H9 (cell line): ENCODE measurements at regions not wholly inside any gene's neighbourhood (a gene's known extent, or its start where the extent isn't known, plus 50 kb on each side); places are given as distances from the start of the nearest gene placed in this dataset.

ENCODE experiments used
- DNase-seq: peaks from one replicate; pipeline ENCODE4 v3.0.0-alpha.2; 2017
- H2AFZ ChIP-seq: one replicate; pipeline ENCODE4 v1.6.1; 2013; ENCODE audit warnings: mild to moderate bottlenecking, low read length, control low read depth, moderate library complexity
- H2AK5ac ChIP-seq: 2 replicates; pipeline ENCODE4 v1.6.1; 2013; ENCODE audit warnings: low read length, control low read depth, mixed read lengths; ENCODE audit not compliant: insufficient read length
- H2BK120ac ChIP-seq: one replicate; pipeline ENCODE4 v1.6.1; 2013; ENCODE audit warnings: low read depth, mild to moderate bottlenecking, low read length, control low read depth, inconsistent platforms; ENCODE audit not compliant: poor library complexity, severe bottlenecking
- H2BK12ac ChIP-seq: 2 replicates; pipeline ENCODE4 v1.6.1; 2013; ENCODE audit warnings: low read length, control low read depth, mixed read lengths, low read depth; ENCODE audit not compliant: insufficient read length
- H2BK15ac ChIP-seq: 2 replicates; pipeline ENCODE4 v1.6.1; 2013; ENCODE audit warnings: low read depth, low read length, control low read depth
- H2BK20ac ChIP-seq: one replicate; pipeline ENCODE4 v1.6.1; 2013; ENCODE audit warnings: low read depth, mild to moderate bottlenecking, low read length, control low read depth, inconsistent platforms; ENCODE audit not compliant: poor library complexity, severe bottlenecking
- H2BK5ac ChIP-seq: 2 replicates; pipeline ENCODE4 v1.6.1; 2013; ENCODE audit warnings: low read length, control low read depth, mixed read lengths; ENCODE audit not compliant: insufficient read length
- H3K14ac ChIP-seq: 2 replicates; pipeline ENCODE4 v1.6.1; 2013; ENCODE audit warnings: low read length, control low read depth; ENCODE audit not compliant: insufficient read depth
- H3K18ac ChIP-seq: 2 replicates; pipeline ENCODE4 v1.6.1; 2013; ENCODE audit warnings: low read depth, mild to moderate bottlenecking, mixed read lengths, low read length, control low read depth; ENCODE audit not compliant: insufficient read length
- H3K23ac ChIP-seq: 2 replicates; pipeline ENCODE4 v1.6.1; 2013; ENCODE audit warnings: low read length, control low read depth, mixed read lengths, low read depth; ENCODE audit not compliant: insufficient read length
- H3K23me2 ChIP-seq: 2 replicates; pipeline ENCODE4 v1.6.1; 2013; ENCODE audit warnings: low read depth, mild to moderate bottlenecking, mixed read lengths, low read length, control low read depth; ENCODE audit not compliant: insufficient read length, poor library complexity, severe bottlenecking
- H3K27ac ChIP-seq: 2 replicates; pipeline ENCODE4 v1.5.1; 2013; ENCODE audit warnings: low read length, control low read depth, mixed read lengths, low read depth; ENCODE audit not compliant: insufficient read length
- H3K27me3 ChIP-seq: 2 replicates; pipeline ENCODE4 v1.6.1; 2013; ENCODE audit warnings: low read length, control low read depth, inconsistent platforms; ENCODE audit not compliant: insufficient read depth
- H3K4ac ChIP-seq: 2 replicates; pipeline ENCODE4 v1.6.1; 2013; ENCODE audit warnings: low read depth, mild to moderate bottlenecking, control low read depth, inconsistent platforms, low read length, moderate library complexity
- H3K4me1 ChIP-seq: 2 replicates; pipeline ENCODE4 v1.6.1; 2013; ENCODE audit warnings: low read length, control low read depth, inconsistent platforms; ENCODE audit not compliant: insufficient read depth
- H3K4me2 ChIP-seq: 2 replicates; pipeline ENCODE4 v1.6.1; 2013; ENCODE audit warnings: low read length, control low read depth, mixed read lengths; ENCODE audit not compliant: insufficient read length, insufficient read depth
- H3K56ac ChIP-seq: 2 replicates; pipeline ENCODE4 v1.6.1; 2013; ENCODE audit warnings: low read depth, mild to moderate bottlenecking, mixed read lengths, low read length, control low read depth; ENCODE audit not compliant: insufficient read length
- H3K79me1 ChIP-seq: 2 replicates; pipeline ENCODE4 v1.6.1; 2013; ENCODE audit warnings: low read depth, mild to moderate bottlenecking, moderate library complexity, low read length, control low read depth, inconsistent platforms; ENCODE audit not compliant: insufficient read depth, poor library complexity, severe bottlenecking
- H3K79me2 ChIP-seq: 2 replicates; pipeline ENCODE4 v1.6.1; 2013; ENCODE audit warnings: low read length, control low read depth, inconsistent platforms; ENCODE audit not compliant: insufficient read depth
- H3K9ac ChIP-seq: 2 replicates; pipeline ENCODE4 v1.6.1; 2013; ENCODE audit warnings: low read length, control low read depth, mixed read lengths; ENCODE audit not compliant: insufficient read length; ENCODE audit errors: extremely low read depth
- H3K9me3 ChIP-seq: one replicate; pipeline ENCODE4 v1.6.1; 2013; ENCODE audit warnings: low read depth, low read length, inconsistent platforms; ENCODE audit not compliant: control insufficient read depth
- H3T11ph ChIP-seq: one replicate; pipeline ENCODE4 v1.6.1; 2013; ENCODE audit warnings: mild to moderate bottlenecking, low read length, control low read depth, inconsistent platforms
- H4K20me1 ChIP-seq: one replicate; pipeline ENCODE4 v1.6.1; 2013; ENCODE audit not compliant: control insufficient read depth, insufficient read length, insufficient read depth
- H4K5ac ChIP-seq: 2 replicates; pipeline ENCODE4 v1.6.1; 2013; ENCODE audit warnings: low read depth, mild to moderate bottlenecking, mixed read lengths, low read length, control low read depth; ENCODE audit not compliant: insufficient read length
- H4K8ac ChIP-seq: replicated peaks from 2 replicates; pipeline ENCODE4 v1.6.1; 2013; ENCODE audit warnings: low read length, control low read depth, mixed read lengths, low read depth; ENCODE audit not compliant: insufficient read length
- H4K91ac ChIP-seq: 2 replicates; pipeline ENCODE4 v1.6.1; 2013; ENCODE audit warnings: low read depth, mild to moderate bottlenecking, moderate library complexity, mixed read lengths, low read length, control low read depth; ENCODE audit not compliant: insufficient read length
- H3K27ac Mint-ChIP-seq, 3 experiments: 2 replicates in 2 of 3; 3 replicates in 1 of 3; pipeline ENCODE4 v1.8.0; 2020 to 2021; ENCODE audit warnings: mixed read lengths in 3 of 3, mild to moderate bottlenecking in 1 of 3, moderate library complexity in 1 of 3
- H3K27me3 Mint-ChIP-seq: 2 replicates; pipeline ENCODE4 v1.8.0; 2021; ENCODE audit warnings: low read depth, mild to moderate bottlenecking, moderate library complexity, mixed read lengths
- H3K36me3 Mint-ChIP-seq, 3 experiments: 2 replicates in 2 of 3; 3 replicates in 1 of 3; pipeline ENCODE4 v1.8.0; 2020 to 2021; ENCODE audit warnings: low read depth in 3 of 3, mixed read lengths in 3 of 3; ENCODE audit not compliant: insufficient read depth in 1 of 3
- H3K4me1 Mint-ChIP-seq, 2 experiments: 2 replicates each; pipeline ENCODE4 v1.8.0; 2020; ENCODE audit warnings: mixed read lengths in 2 of 2
- H3K4me3 Mint-ChIP-seq, 2 experiments: 2 replicates in 1 of 2; 3 replicates in 1 of 2; pipeline ENCODE4 v1.8.0; 2020 to 2021; ENCODE audit warnings: mild to moderate bottlenecking in 2 of 2, mixed read lengths in 2 of 2, moderate library complexity in 1 of 2
- H3K9me3 Mint-ChIP-seq, 2 experiments: 2 replicates in 1 of 2; 3 replicates in 1 of 2; pipeline ENCODE4 v1.8.0; 2020; ENCODE audit warnings: mild to moderate bottlenecking in 2 of 2, mixed read lengths in 2 of 2, moderate library complexity in 1 of 2
- CTCF ChIP-seq: fragments of 200-600 bp; sonication (generic); conservative IDR thresholded peaks from 3 replicates; pipeline ENCODE4 v1.8.0; 2021; ENCODE audit warnings: antibody characterized with exemption, mild to moderate bottlenecking
- WGBS: extraction: QIAGEN DNeasy Blood & Tissue Kit; methylation state at CpG from one replicate; pipeline ENCODE4 v1.1.7; 2013; ENCODE audit warnings: missing lambda C conversion rate, low lambda C conversion rate, mixed read lengths; ENCODE audit not compliant: insufficient read length; ENCODE audit errors: extremely low coverage; 5-methylcytosine and 5-hydroxymethylcytosine counted together

GRCh38 chr4:129345609-129346008, 249.7 kb downstream of the C4orf33 start:
- Histone ChIP-seq H3K18ac (no peak overlapping the region), H3K23ac (no peak overlapping the region), H4K20me1 (no peaks in the 10 kb centered on the region), H2BK120ac (no peak overlapping the region), H4K91ac (no peak overlapping the region), H2AFZ (no peak overlapping the region), H2BK20ac (no peak overlapping the region), H3K14ac (no peak overlapping the region), H3K56ac (no peak overlapping the region), H2BK5ac (no peak overlapping the region), H3K79me2 (no peaks in the 10 kb centered on the region), H2AK5ac (no peak overlapping the region), H4K5ac (no peak overlapping the region), H3K23me2 (no peaks in the 10 kb centered on the region), H3K9ac (no peak overlapping the region), H3K27me3 (no peaks in the 10 kb centered on the region), H4K8ac (no peak overlapping the region), H3K79me1 (no peaks in the 10 kb centered on the region), H3K4me1 (no peaks in the 10 kb centered on the region; the same call in 1 of the 2 replicates), H2BK12ac (no peak overlapping the region), H3K27ac (no peak overlapping the region), H3K4ac (no peak overlapping the region), H3K4me2 (no peak overlapping the region), H3K9me3 (no peaks in the 10 kb centered on the region), H3T11ph (no peak overlapping the region), H2BK15ac (no peak overlapping the region)
- H3K27me3 Mint-ChIP-seq, result no peaks in the 10 kb centered on the region
- no peak overlapping the region; a peak in 1 of 7 replicates for H3K27ac Mint-ChIP-seq
- peaks cover 17 to 19% of the 10 kb centered on the region in 2 experiments for H3K4me1 Mint-ChIP-seq
- no peak for TF ChIP-seq CTCF
- no peak overlapping the region for H3K4me3 Mint-ChIP-seq
- no peaks in the 10 kb centered on the region for H3K9me3 Mint-ChIP-seq
- no peaks in the 10 kb centered on the region for H3K36me3 Mint-ChIP-seq
- WGBS, result no CpG with 5 or more reads among the region's 4 CpGs
- DNase-seq, result no peak
